ENCODE measurements at regions not wholly inside any gene's neighbourhood (a gene's known extent, or its start where the extent isn't known, plus 50 kb on each side); places are given as distances from the start of the nearest gene placed in this dataset.

- Histone ChIP-seq H3K27me3 (replicated peaks; ENCODE audit: control insufficient read depth, insufficient read depth, low read length, poor library complexity, severe bottlenecking) (no peaks in the 10 kb centered on the region), H3K9me3 (ENCODE audit: control insufficient read depth, low read length) (no peaks in the 10 kb centered on the region), H3K4me3 (ENCODE audit: insufficient read depth, low read depth, low read length, poor library complexity, severe bottlenecking) (no peak overlapping the region), H3K4me1 (ENCODE audit: control insufficient read depth, insufficient read depth, low read length, poor library complexity, severe bottlenecking) (no peaks in the 10 kb centered on the region), H3K27ac (ENCODE audit: insufficient read depth, low read length, poor library complexity, severe bottlenecking) (no peak overlapping the region), H3K36me3 (ENCODE audit: control insufficient read depth, insufficient read depth, low read length) (no peaks in the 10 kb centered on the region)
- DNase-seq = no peak
Observed at GRCh38 chr11:112581747-112582146, 321.1 kb upstream of the PLET1 start.

GRCh38 chr11:112582366-112582765 lies 321.7 kb upstream of the PLET1 start:
- no peaks in the 10 kb centered on the region for H3K27me3 ChIP-seq (replicated peaks; ENCODE audit: control insufficient read depth, insufficient read depth, low read length, poor library complexity, severe bottlenecking)
- no peak overlapping the region for H3K27ac ChIP-seq (ENCODE audit: insufficient read depth, low read length, poor library complexity, severe bottlenecking)
- H3K4me3 ChIP-seq (ENCODE audit: insufficient read depth, low read depth, low read length, poor library complexity, severe bottlenecking) = no peak overlapping the region
- no peaks in the 10 kb centered on the region for H3K4me1 ChIP-seq (ENCODE audit: control insufficient read depth, insufficient read depth, low read length, poor library complexity, severe bottlenecking)
- DNase-seq = no peak
- no peaks in the 10 kb centered on the region for H3K9me3 ChIP-seq (ENCODE audit: control insufficient read depth, low read length)
- no peaks in the 10 kb centered on the region for H3K36me3 ChIP-seq (ENCODE audit: control insufficient read depth, insufficient read depth, low read length)

GRCh38 chr11:112583261-112583893 lies 322.7 kb upstream of the PLET1 start:
- H3K4me3 ChIP-seq (ENCODE audit: insufficient read depth, low read depth, low read length, poor library complexity, severe bottlenecking) = no peak overlapping the region
- H3K27me3 ChIP-seq (replicated peaks; ENCODE audit: control insufficient read depth, insufficient read depth, low read length, poor library complexity, severe bottlenecking) = no peaks in the 10 kb centered on the region
- no peak for DNase-seq
- no peaks in the 10 kb centered on the region for H3K9me3 ChIP-seq (ENCODE audit: control insufficient read depth, low read length)
- no peaks in the 10 kb centered on the region for H3K4me1 ChIP-seq (ENCODE audit: control insufficient read depth, insufficient read depth, low read length, poor library complexity, severe bottlenecking)
- H3K27ac ChIP-seq (ENCODE audit: insufficient read depth, low read length, poor library complexity, severe bottlenecking) = no peak overlapping the region
- H3K36me3 ChIP-seq (ENCODE audit: control insufficient read depth, insufficient read depth, low read length) = no peaks in the 10 kb centered on the region

DNA sequence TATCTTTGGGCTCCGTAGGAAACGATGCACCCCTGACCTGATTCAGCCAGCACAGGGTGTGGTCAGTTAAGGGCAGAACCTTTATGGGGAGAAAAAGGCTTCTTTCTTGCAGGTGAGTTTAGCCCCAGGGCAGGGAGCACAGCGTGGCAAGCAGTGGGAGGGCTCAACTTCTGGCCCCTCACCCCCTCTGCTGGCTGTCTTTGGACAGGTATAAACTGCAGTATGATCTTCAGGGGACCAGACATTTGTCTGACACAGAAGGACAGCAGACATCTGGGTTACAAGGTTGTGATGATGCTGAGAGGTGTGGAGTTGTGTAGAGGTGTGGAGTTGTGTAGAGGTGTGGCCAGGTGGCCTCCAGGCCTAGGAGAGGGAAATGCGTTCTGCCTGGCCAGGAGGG lies 324.0 kb upstream of the PLET1 start:
- Histone ChIP-seq H3K27ac (ENCODE audit: insufficient read depth, low read length, poor library complexity, severe bottlenecking) (no peak overlapping the region), H3K9me3 (ENCODE audit: control insufficient read depth, low read length) (no peaks in the 10 kb centered on the region), H3K36me3 (ENCODE audit: control insufficient read depth, insufficient read depth, low read length) (no peaks in the 10 kb centered on the region), H3K4me1 (ENCODE audit: control insufficient read depth, insufficient read depth, low read length, poor library complexity, severe bottlenecking) (no peaks in the 10 kb centered on the region), H3K4me3 (ENCODE audit: insufficient read depth, low read depth, low read length, poor library complexity, severe bottlenecking) (no peak overlapping the region), H3K27me3 (replicated peaks; ENCODE audit: control insufficient read depth, insufficient read depth, low read length, poor library complexity, severe bottlenecking) (no peaks in the 10 kb centered on the region)
- DNase-seq = no peak

DNA sequence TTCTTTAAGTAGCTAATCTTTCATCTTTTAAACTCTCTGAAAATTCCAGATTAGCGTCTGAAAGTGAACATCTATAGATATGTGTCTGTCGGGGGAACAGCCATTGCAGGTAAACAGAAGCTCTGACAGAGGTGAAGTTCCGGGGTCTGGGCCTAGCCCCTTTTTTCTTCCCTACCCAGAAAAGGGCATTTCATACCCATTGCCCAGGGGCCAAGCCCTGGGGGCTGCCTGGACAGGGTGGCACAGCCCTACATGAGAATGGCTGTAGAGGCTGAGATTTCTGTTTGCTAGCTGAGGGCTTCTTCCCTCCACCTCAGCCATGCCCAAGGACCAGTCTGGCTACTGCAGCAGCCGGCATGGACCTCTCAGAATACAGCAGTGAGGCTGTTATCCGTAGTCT lies 327.0 kb upstream of the PLET1 start:
- Histone ChIP-seq H3K27me3 (replicated peaks; ENCODE audit: control insufficient read depth, insufficient read depth, low read length, poor library complexity, severe bottlenecking) (peaks cover 2% of the 10 kb centered on the region), H3K36me3 (ENCODE audit: control insufficient read depth, insufficient read depth, low read length) (no peaks in the 10 kb centered on the region), H3K4me1 (ENCODE audit: control insufficient read depth, insufficient read depth, low read length, poor library complexity, severe bottlenecking) (no peaks in the 10 kb centered on the region), H3K27ac (ENCODE audit: insufficient read depth, low read length, poor library complexity, severe bottlenecking) (no peak overlapping the region), H3K9me3 (ENCODE audit: control insufficient read depth, low read length) (no peaks in the 10 kb centered on the region), H3K4me3 (ENCODE audit: insufficient read depth, low read depth, low read length, poor library complexity, severe bottlenecking) (no peak overlapping the region)
- DNase-seq = no peak

DNA sequence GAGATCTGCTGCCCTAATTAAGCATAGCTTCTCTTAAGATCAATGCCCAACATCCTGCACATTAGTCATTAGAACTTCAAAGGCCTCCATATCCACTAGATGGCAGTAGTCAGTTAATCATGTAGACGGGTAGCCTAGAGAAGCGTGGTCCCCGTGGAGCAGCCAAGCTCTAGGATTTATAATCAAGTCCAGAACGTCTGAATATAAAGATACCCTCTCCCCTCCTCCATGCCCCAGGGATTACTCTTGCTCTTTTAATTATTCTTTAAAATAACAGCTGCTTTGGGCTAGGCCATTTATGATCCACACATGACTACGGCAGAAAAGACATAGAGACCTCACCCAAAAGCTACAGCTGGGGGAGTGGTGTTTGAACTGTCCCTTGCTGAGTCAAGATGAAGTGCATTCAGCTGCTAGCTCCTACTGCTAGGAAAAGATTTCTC lies 327.6 kb upstream of the PLET1 start:
- Histone ChIP-seq H3K27me3 (replicated peaks; ENCODE audit: control insufficient read depth, insufficient read depth, low read length, poor library complexity, severe bottlenecking) (peaks cover 3% of the 10 kb centered on the region), H3K9me3 (ENCODE audit: control insufficient read depth, low read length) (no peaks in the 10 kb centered on the region), H3K27ac (ENCODE audit: insufficient read depth, low read length, poor library complexity, severe bottlenecking) (no peak overlapping the region), H3K4me1 (ENCODE audit: control insufficient read depth, insufficient read depth, low read length, poor library complexity, severe bottlenecking) (no peaks in the 10 kb centered on the region), H3K36me3 (ENCODE audit: control insufficient read depth, insufficient read depth, low read length) (no peaks in the 10 kb centered on the region), H3K4me3 (ENCODE audit: insufficient read depth, low read depth, low read length, poor library complexity, severe bottlenecking) (no peak overlapping the region)
- DNase-seq = peak in 1 of 3 donors; percentile 14

- no peak overlapping the region for H3K4me3 ChIP-seq (ENCODE audit: insufficient read depth, low read depth, low read length, poor library complexity, severe bottlenecking)
- no peaks in the 10 kb centered on the region for H3K4me1 ChIP-seq (ENCODE audit: control insufficient read depth, insufficient read depth, low read length, poor library complexity, severe bottlenecking)
- no peak overlapping the region for H3K27ac ChIP-seq (ENCODE audit: insufficient read depth, low read length, poor library complexity, severe bottlenecking)
- H3K27me3 ChIP-seq (replicated peaks; ENCODE audit: control insufficient read depth, insufficient read depth, low read length, poor library complexity, severe bottlenecking) = peaks cover 3% of the 10 kb centered on the region
- no peak for DNase-seq
- H3K36me3 ChIP-seq (ENCODE audit: control insufficient read depth, insufficient read depth, low read length) = no peaks in the 10 kb centered on the region
- H3K9me3 ChIP-seq (ENCODE audit: control insufficient read depth, low read length) = no peaks in the 10 kb centered on the region
Observed at GRCh38 chr11:112589155-112589554, 328.5 kb upstream of the PLET1 start.

DNA sequence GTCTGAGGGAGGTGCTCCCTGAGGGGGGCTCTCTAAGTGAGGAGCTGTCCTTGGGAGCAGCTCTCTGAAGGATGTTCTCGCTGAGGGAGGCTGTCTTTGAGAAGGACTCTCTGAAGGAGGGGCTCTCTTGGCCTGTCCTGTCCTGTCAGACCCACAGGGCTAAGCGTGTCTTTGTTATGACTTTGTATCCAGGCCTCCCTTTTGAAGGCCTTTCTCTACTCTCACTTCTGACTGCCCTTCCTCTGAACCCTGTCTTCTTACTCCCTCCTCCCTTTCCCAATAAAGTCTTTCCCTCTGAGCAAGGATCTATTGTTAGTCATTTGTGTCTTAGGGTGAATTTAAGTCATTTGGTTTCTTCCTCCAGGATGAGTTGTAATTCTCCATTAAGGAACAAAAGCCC lies 330.1 kb upstream of the PLET1 start:
- DNase-seq = no peak
- H3K27ac ChIP-seq (ENCODE audit: insufficient read depth, low read length, poor library complexity, severe bottlenecking) = no peak overlapping the region

DNA sequence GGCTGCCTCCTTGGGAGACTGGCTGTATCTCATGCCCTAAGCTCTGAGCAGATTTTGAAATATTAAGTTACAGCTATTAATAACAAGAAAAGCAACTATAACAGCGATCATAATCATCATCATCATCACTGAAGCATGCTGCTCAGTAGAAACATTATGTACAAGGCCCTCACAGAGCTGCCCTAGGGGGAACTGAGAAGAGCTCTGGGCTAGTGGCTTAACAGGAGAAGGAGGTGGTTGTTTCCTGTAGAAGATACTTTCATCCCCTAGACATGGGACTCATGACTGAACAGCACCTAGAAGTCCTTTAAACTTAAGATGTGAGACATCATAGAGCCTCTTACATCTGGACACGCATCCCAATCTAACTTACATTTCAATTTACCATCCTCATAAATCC lies 332.8 kb upstream of the PLET1 start:
- H3K4me1 ChIP-seq (ENCODE audit: control insufficient read depth, insufficient read depth, low read length, poor library complexity, severe bottlenecking) = no peaks in the 10 kb centered on the region
- H3K27ac ChIP-seq (ENCODE audit: insufficient read depth, low read length, poor library complexity, severe bottlenecking) = no peak overlapping the region
- DNase-seq = no peak
- H3K9me3 ChIP-seq (ENCODE audit: control insufficient read depth, low read length) = no peaks in the 10 kb centered on the region
- H3K27me3 ChIP-seq (replicated peaks; ENCODE audit: control insufficient read depth, insufficient read depth, low read length, poor library complexity, severe bottlenecking) = peaks cover 3% of the 10 kb centered on the region
- H3K4me3 ChIP-seq (ENCODE audit: insufficient read depth, low read depth, low read length, poor library complexity, severe bottlenecking) = no peak overlapping the region
- H3K36me3 ChIP-seq (ENCODE audit: control insufficient read depth, insufficient read depth, low read length) = no peaks in the 10 kb centered on the region

More for the DNA sequence above, 330.1 kb upstream of the PLET1 start:
- H3K4me3 ChIP-seq (ENCODE audit: insufficient read depth, low read depth, low read length, poor library complexity, severe bottlenecking) = no peak overlapping the region
- no peaks in the 10 kb centered on the region for H3K4me1 ChIP-seq (ENCODE audit: control insufficient read depth, insufficient read depth, low read length, poor library complexity, severe bottlenecking)
- peaks cover 3% of the 10 kb centered on the region for H3K27me3 ChIP-seq (replicated peaks; ENCODE audit: control insufficient read depth, insufficient read depth, low read length, poor library complexity, severe bottlenecking)
- no peaks in the 10 kb centered on the region for H3K9me3 ChIP-seq (ENCODE audit: control insufficient read depth, low read length)
- no peaks in the 10 kb centered on the region for H3K36me3 ChIP-seq (ENCODE audit: control insufficient read depth, insufficient read depth, low read length)

- H3K27me3 ChIP-seq (replicated peaks; ENCODE audit: control insufficient read depth, insufficient read depth, low read length, poor library complexity, severe bottlenecking) = peaks cover 3% of the 10 kb centered on the region
- no peak overlapping the region for H3K4me3 ChIP-seq (ENCODE audit: insufficient read depth, low read depth, low read length, poor library complexity, severe bottlenecking)
- DNase-seq = no peak
- H3K4me1 ChIP-seq (ENCODE audit: control insufficient read depth, insufficient read depth, low read length, poor library complexity, severe bottlenecking) = no peaks in the 10 kb centered on the region
- no peak overlapping the region for H3K27ac ChIP-seq (ENCODE audit: insufficient read depth, low read length, poor library complexity, severe bottlenecking)
- no peaks in the 10 kb centered on the region for H3K9me3 ChIP-seq (ENCODE audit: control insufficient read depth, low read length)
- no peaks in the 10 kb centered on the region for H3K36me3 ChIP-seq (ENCODE audit: control insufficient read depth, insufficient read depth, low read length)
Observed at GRCh38 chr11:112596324-112596723, 335.7 kb upstream of the PLET1 start.

Data from effector memory CD4-positive, alpha-beta T cell (primary cell).